Stimulated activated naive CD4-positive, alpha-beta T cell (primary cell): ENCODE measurements at regions not wholly inside any gene's neighbourhood (a gene's known extent, or its start where the extent isn't known, plus 50 kb on each side); places are given as distances from the start of the nearest gene placed in this dataset.
"Not testable (repeated sequence)": the region's sequence is repeated elsewhere in the genome, so short reads cannot be mapped to it uniquely, and the experiment has no call there.

Source experiments
- DNase-seq, 6 experiments: peaks; one replicate each; lab custom pipeline; 2025; lab: John Stamatoyannopoulos, UW

GRCh38 chr15:70576696-70577095 lies 186.7 kb downstream of the UACA start:
- no peak for DNase-seq

GRCh38 chr15:70576276-70576675 lies 187.1 kb downstream of the UACA start:
- DNase-seq: no peak

- no peak for DNase-seq
These were observed 187.8 kb downstream of the UACA start for GRCh38 chr15:70575231-70576226.

GRCh38 chr15:70574325-70574724 lies 189.0 kb downstream of the UACA start:
- DNase-seq: not testable (repeated sequence)

- no peak for DNase-seq
These were observed 190.1 kb downstream of the UACA start for GRCh38 chr15:70573121-70573850.

GRCh38 chr15:70569714-70570231 lies 193.6 kb downstream of the UACA start:
- DNase-seq: no peak

- DNase-seq: no peak
These were observed 194.2 kb downstream of the UACA start for GRCh38 chr15:70569091-70569713.

- DNase-seq: no peak
These were observed 196.4 kb downstream of the UACA start for GRCh38 chr15:70566989-70567388.

GRCh38 chr15:70566047-70566835 lies 197.1 kb downstream of the UACA start:
- no peak for DNase-seq

GRCh38 chr15:70563561-70564095 lies 199.7 kb downstream of the UACA start:
- DNase-seq: no peak

- no peak for DNase-seq
These were observed 200.5 kb downstream of the UACA start for GRCh38 chr15:70562906-70563305.

GRCh38 chr15:70561885-70562284 lies 201.5 kb downstream of the UACA start:
- no peak for DNase-seq

GRCh38 chr15:70560617-70561328 lies 202.6 kb downstream of the UACA start:
- no peak for DNase-seq

- DNase-seq: peak; percentile 50 to 81 (median 67)
These were observed 203.8 kb downstream of the UACA start for GRCh38 chr15:70559265-70560239.

GRCh38 chr15:70558406-70559264 lies 204.7 kb downstream of the UACA start:
- peak in 1 of 6 experiments; percentile 11 for DNase-seq

- DNase-seq: no peak
These were observed 205.7 kb downstream of the UACA start for GRCh38 chr15:70557521-70558258.

GRCh38 chr15:70556779-70557178 lies 206.6 kb downstream of the UACA start:
- peak in 2 of 6 experiments; percentile 12 to 15 for DNase-seq
